GM10266 (cell line): ENCODE measurements at regions not wholly inside any gene's neighbourhood (a gene's known extent, or its start where the extent isn't known, plus 50 kb on each side); places are given as distances from the start of the nearest gene placed in this dataset.

Source experiments
- DNase-seq: peaks from one replicate; pipeline ENCODE4 v3.0.0; 2012; ENCODE audit errors: extremely low spot score
- TF ChIP-seq, protein P1 (sequence below): IDR thresholded peaks from 2 replicates; pipeline ENCODE4 v1.5.1; 2012; ENCODE audit warnings: mild to moderate bottlenecking, low read depth; ENCODE audit not compliant: control insufficient read depth, insufficient read depth; ENCODE audit errors: missing control alignments

DNA sequence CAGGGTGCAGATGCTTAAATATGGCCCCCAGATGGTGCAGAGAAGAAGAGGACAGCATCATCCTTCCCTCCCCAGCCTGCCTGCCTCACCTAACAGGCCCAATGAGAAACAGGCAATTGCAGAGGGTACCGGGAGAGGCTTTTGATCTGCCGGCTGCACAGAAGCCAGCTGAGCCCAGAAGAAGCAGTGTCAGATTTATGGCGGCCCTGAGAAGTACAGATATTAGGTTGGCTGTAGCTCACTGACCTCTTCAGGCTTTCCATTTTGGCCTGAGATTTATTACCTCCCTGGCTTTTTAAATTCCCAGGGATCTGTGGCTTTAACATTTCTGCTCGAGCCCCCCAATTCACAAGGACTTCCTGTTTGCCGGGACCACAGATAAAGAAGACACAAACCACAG is 278.7 kb downstream of the EN1 start:
- TF ChIP-seq, protein P1, sequence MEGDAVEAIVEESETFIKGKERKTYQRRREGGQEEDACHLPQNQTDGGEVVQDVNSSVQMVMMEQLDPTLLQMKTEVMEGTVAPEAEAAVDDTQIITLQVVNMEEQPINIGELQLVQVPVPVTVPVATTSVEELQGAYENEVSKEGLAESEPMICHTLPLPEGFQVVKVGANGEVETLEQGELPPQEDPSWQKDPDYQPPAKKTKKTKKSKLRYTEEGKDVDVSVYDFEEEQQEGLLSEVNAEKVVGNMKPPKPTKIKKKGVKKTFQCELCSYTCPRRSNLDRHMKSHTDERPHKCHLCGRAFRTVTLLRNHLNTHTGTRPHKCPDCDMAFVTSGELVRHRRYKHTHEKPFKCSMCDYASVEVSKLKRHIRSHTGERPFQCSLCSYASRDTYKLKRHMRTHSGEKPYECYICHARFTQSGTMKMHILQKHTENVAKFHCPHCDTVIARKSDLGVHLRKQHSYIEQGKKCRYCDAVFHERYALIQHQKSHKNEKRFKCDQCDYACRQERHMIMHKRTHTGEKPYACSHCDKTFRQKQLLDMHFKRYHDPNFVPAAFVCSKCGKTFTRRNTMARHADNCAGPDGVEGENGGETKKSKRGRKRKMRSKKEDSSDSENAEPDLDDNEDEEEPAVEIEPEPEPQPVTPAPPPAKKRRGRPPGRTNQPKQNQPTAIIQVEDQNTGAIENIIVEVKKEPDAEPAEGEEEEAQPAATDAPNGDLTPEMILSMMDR = no peak
- DNase-seq = no peak

GRCh38 chr2:118565786-118566540 is 281.5 kb downstream of the EN1 start:
- TF ChIP-seq, protein P1 = no peak
- DNase-seq = no peak

DNA sequence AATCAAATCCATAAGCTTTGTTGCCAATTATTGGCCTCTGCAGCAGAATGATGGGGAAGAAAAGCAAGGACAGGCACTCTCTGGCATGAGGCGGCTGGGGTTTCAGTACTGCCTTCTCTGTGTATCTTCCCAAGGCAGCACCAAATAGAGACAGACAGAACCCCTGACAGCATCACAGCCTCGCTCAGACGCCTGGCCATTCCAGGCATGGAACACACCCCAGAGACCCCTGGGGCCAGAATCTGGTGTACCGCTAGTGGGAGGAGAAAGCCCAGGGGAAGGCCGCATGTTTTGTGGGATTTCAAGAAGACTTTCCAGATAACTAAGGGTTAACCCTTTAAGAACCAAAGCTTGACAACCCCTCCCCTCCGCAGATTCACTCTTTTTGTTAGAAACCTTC is 282.1 kb downstream of the EN1 start:
- TF ChIP-seq, protein P1 = no peak
- DNase-seq = no peak

- TF ChIP-seq, protein P1 = no peak
- no peak for DNase-seq
These were observed 285.3 kb downstream of the EN1 start for GRCh38 chr2:118562144-118562543.

- TF ChIP-seq, protein P1 = no peak
- DNase-seq = no peak
These were observed 288.6 kb downstream of the EN1 start for GRCh38 chr2:118558846-118559245.

DNA sequence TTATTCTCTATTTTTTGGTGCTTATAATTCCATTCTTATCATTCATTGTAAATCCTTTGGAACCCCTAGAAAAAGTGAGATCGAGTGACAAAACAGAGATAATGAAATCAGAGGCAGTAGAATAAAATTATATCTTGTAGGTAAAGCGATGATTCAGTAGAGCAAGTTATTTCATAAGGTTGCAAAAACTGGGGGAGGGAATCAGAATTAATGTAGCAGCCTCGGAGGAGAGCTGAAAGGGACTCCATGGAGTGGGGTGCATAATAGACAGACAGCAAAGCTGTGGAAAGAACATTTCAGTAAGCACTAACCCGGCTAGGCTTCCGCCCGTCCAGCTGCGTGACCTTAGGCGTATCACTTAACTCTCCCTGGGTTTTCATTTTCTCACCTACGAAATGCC is 289.7 kb downstream of the EN1 start:
- DNase-seq = no peak
- TF ChIP-seq, protein P1 = no peak

DNA sequence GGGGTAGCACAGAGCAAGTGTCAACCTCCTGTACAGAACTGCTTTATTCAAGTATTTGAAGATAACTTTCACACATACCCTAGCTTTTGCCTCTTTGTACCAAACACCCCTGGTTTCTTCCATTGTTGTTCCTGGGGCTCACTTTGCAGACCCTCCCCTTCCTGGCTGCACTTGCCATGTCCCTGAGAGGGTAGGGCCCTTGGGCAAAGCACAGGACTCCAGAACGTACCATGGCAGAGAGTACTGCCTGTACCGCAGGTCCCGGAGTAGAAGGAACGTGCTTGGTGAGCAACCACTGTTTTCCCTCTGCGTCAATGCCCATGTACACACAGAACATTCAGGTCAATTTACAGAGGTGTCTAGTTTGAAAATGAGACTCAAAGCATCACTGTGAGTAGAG is 290.4 kb downstream of the EN1 start:
- TF ChIP-seq, protein P1 = no peak
- DNase-seq = no peak
